ENCODE measurements at regions not wholly inside any gene's neighbourhood (a gene's known extent, or its start where the extent isn't known, plus 50 kb on each side); places are given as distances from the start of the nearest gene placed in this dataset.

DNA sequence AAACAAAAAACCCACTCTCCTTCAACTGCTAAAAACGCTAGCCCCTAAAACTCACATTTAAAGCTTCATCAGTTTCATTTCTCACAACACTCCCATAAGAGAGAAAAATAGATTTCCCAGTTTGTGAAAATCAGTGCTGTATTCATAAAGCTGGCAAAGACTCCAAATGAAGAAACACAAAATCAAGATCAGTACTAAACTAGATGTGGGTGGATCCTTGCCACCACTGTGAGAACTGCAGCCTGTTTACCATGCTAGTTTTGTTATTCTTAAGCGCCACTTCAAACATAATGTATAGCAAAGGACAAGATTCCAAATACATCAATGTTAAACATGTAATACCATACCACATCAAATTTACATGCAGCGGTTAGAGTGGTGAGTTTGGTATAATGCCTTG lies 104.5 kb upstream of the CCDC150 start:
- intact Hi-C loops (cut with DNase I; ENCODE audit: low total_unique reads) = no loop called here
- Histone ChIP-seq H3K27ac (no peak overlapping the region), H3K4me3 (no peak overlapping the region), H3K4me1 (no peaks in the 10 kb centered on the region), H3K27me3 (no peaks in the 10 kb centered on the region), H3K9me3 (no peaks in the 10 kb centered on the region), H3K36me3 (no peaks in the 10 kb centered on the region)
- DNase-seq = no peak
- TF ChIP-seq POLR2A (IDR thresholded peaks at IDR 0.05) = no peak
- no peak for TF ChIP-seq POLR2AphosphoS5 (IDR thresholded peaks at IDR 0.05)
- TF ChIP-seq EP300 (IDR thresholded peaks at IDR 0.05) = no peak
- TF ChIP-seq, protein P1, sequence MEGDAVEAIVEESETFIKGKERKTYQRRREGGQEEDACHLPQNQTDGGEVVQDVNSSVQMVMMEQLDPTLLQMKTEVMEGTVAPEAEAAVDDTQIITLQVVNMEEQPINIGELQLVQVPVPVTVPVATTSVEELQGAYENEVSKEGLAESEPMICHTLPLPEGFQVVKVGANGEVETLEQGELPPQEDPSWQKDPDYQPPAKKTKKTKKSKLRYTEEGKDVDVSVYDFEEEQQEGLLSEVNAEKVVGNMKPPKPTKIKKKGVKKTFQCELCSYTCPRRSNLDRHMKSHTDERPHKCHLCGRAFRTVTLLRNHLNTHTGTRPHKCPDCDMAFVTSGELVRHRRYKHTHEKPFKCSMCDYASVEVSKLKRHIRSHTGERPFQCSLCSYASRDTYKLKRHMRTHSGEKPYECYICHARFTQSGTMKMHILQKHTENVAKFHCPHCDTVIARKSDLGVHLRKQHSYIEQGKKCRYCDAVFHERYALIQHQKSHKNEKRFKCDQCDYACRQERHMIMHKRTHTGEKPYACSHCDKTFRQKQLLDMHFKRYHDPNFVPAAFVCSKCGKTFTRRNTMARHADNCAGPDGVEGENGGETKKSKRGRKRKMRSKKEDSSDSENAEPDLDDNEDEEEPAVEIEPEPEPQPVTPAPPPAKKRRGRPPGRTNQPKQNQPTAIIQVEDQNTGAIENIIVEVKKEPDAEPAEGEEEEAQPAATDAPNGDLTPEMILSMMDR (IDR thresholded peaks at IDR 0.05) = no peak
- WGBS, 5 donors = 74 to 88% (median 80%) methylated on average over 3 of the region's 3 CpGs

DNA sequence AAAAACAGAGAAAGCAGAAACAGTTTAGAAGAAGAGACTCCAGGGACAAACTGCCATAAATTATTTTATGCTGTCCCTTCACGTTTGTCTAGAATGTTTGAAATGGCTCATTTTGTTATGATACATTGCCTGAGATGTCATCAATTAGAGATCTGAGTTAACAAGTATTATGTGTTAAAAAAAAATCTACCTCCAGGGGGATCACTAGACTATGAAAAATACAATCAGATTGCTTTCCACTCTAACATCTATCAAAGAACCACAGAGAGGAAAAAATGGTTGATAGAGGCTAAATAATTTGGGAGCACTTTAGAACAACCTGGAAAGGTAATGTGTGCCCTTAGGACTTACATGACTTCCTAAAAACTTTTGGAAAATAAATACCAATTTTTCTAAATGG lies 103.8 kb upstream of the CCDC150 start:
- Histone ChIP-seq H3K4me3 (no peak overlapping the region), H3K9me3 (no peaks in the 10 kb centered on the region), H3K36me3 (no peaks in the 10 kb centered on the region), H3K27me3 (no peaks in the 10 kb centered on the region), H3K4me1 (no peaks in the 10 kb centered on the region), H3K27ac (no peak overlapping the region)
- 7 to 31% (median 17%) methylated on average over 1 of the region's 1 CpG for WGBS, 5 donors
- no peak for DNase-seq
- intact Hi-C loops (cut with DNase I; ENCODE audit: low total_unique reads) = no loop called here
- TF ChIP-seq POLR2A (IDR thresholded peaks at IDR 0.05) (no peak), POLR2AphosphoS5 (IDR thresholded peaks at IDR 0.05) (no peak), EP300 (IDR thresholded peaks at IDR 0.05) (no peak)
- TF ChIP-seq, protein P1 (IDR thresholded peaks at IDR 0.05) = no peak

- DNase-seq = no peak
- Histone ChIP-seq H3K4me3 (no peak overlapping the region), H3K27ac (no peak overlapping the region), H3K9me3 (no peaks in the 10 kb centered on the region), H3K27me3 (no peaks in the 10 kb centered on the region), H3K36me3 (no peaks in the 10 kb centered on the region), H3K4me1 (no peaks in the 10 kb centered on the region)
- no peak for TF ChIP-seq POLR2AphosphoS5 (IDR thresholded peaks at IDR 0.05)
- TF ChIP-seq POLR2A (IDR thresholded peaks at IDR 0.05) = no peak
- TF ChIP-seq, protein P1 (IDR thresholded peaks at IDR 0.05) = no peak
- TF ChIP-seq EP300 (IDR thresholded peaks at IDR 0.05) = no peak
- WGBS, 5 donors = 85 to 91% (median 88%) methylated on average over 8 of the region's 8 CpGs
- intact Hi-C loops (cut with DNase I; ENCODE audit: low total_unique reads) = no loop called here
Observed at GRCh38 chr2:196537311-196537710, 102.2 kb upstream of the CCDC150 start.

GRCh38 chr2:196538189-196538588 lies 101.3 kb upstream of the CCDC150 start:
- WGBS, 5 donors = 64 to 83% (median 82%) methylated on average over 4 of the region's 4 CpGs
- intact Hi-C loops (cut with DNase I; ENCODE audit: low total_unique reads) = no loop called here
- H3K36me3 ChIP-seq = no peaks in the 10 kb centered on the region
- TF ChIP-seq EP300 (IDR thresholded peaks at IDR 0.05) (no peak), POLR2A (IDR thresholded peaks at IDR 0.05) (no peak), POLR2AphosphoS5 (IDR thresholded peaks at IDR 0.05) (no peak)
- TF ChIP-seq, protein P1 (IDR thresholded peaks at IDR 0.05) = no peak
- H3K4me3 ChIP-seq = no peak overlapping the region
- H3K9me3 ChIP-seq = no peaks in the 10 kb centered on the region
- no peaks in the 10 kb centered on the region for H3K27me3 ChIP-seq
- no peak overlapping the region for H3K27ac ChIP-seq
- no peak for DNase-seq
- no peaks in the 10 kb centered on the region for H3K4me1 ChIP-seq

All from stomach (tissue), 8 donors.